ENCODE measurements at regions not wholly inside any gene's neighbourhood (a gene's known extent, or its start where the extent isn't known, plus 50 kb on each side); places are given as distances from the start of the nearest gene placed in this dataset.
A peak's percentile ranks its signal among the peaks of the same experiment; 100 is the strongest.

GRCh38 chr9:86531273-86531970 lies 177.2 kb upstream of the TUT7 start:
- DNase-seq (ENCODE audit: low read depth, low spot score): no peak

GRCh38 chr9:86529496-86530275 lies 175.5 kb upstream of the TUT7 start:
- no peak for DNase-seq (ENCODE audit: low read depth, low spot score)

GRCh38 chr9:86526021-86526420 lies 171.8 kb upstream of the TUT7 start:
- DNase-seq (ENCODE audit: low read depth, low spot score): no peak

- no peak for DNase-seq (ENCODE audit: low read depth, low spot score)
Observed at GRCh38 chr9:86525182-86525581, 171.0 kb upstream of the TUT7 start.

GRCh38 chr9:86521977-86522376 lies 167.8 kb upstream of the TUT7 start:
- DNase-seq (ENCODE audit: low read depth, low spot score): no peak

GRCh38 chr9:86521322-86521721 lies 167.1 kb upstream of the TUT7 start:
- no peak for DNase-seq (ENCODE audit: low read depth, low spot score)

GRCh38 chr9:86519066-86519615 lies 164.9 kb upstream of the TUT7 start:
- peak; percentile 3 for DNase-seq (ENCODE audit: low read depth, low spot score)

- no peak for DNase-seq (ENCODE audit: low read depth, low spot score)
Observed at GRCh38 chr9:86517475-86517874, 163.3 kb upstream of the TUT7 start.

- no peak for DNase-seq (ENCODE audit: low read depth, low spot score)
Observed at GRCh38 chr9:86516564-86516963, 162.4 kb upstream of the TUT7 start.

- DNase-seq (ENCODE audit: low read depth, low spot score): peak; percentile 3
Observed at GRCh38 chr9:86515221-86515620, 161.0 kb upstream of the TUT7 start.

- DNase-seq (ENCODE audit: low read depth, low spot score): no peak
Observed at GRCh38 chr9:86513429-86513828, 159.2 kb upstream of the TUT7 start.

GRCh38 chr9:86512929-86513328 lies 158.7 kb upstream of the TUT7 start:
- no peak for DNase-seq (ENCODE audit: low read depth, low spot score)

GRCh38 chr9:86511614-86512360 lies 157.6 kb upstream of the TUT7 start:
- no peak for DNase-seq (ENCODE audit: low read depth, low spot score)

- no peak for DNase-seq (ENCODE audit: low read depth, low spot score)
Observed at GRCh38 chr9:86508208-86508903, 154.1 kb upstream of the TUT7 start.

- no peak for DNase-seq (ENCODE audit: low read depth, low spot score)
Observed at GRCh38 chr9:86507212-86507630, 153.0 kb upstream of the TUT7 start.

GRCh38 chr9:86503942-86504341 lies 149.7 kb upstream of the TUT7 start:
- no peak for DNase-seq (ENCODE audit: low read depth, low spot score)

- no peak for DNase-seq (ENCODE audit: low read depth, low spot score)
Observed at GRCh38 chr9:86503314-86503713, 149.1 kb upstream of the TUT7 start.

- peak; percentile 63 for DNase-seq (ENCODE audit: low read depth, low spot score)
Observed at GRCh38 chr9:86500667-86501435, 146.6 kb upstream of the TUT7 start.

- DNase-seq (ENCODE audit: low read depth, low spot score): no peak
Observed at GRCh38 chr9:86500031-86500430, 145.8 kb upstream of the TUT7 start.

- no peak for DNase-seq (ENCODE audit: low read depth, low spot score)
Observed at GRCh38 chr9:86494644-86495111, 140.5 kb upstream of the TUT7 start.

Measured in astrocyte of the hippocampus (primary cell).